ENCODE measurements at regions not wholly inside any gene's neighbourhood (a gene's known extent, or its start where the extent isn't known, plus 50 kb on each side); places are given as distances from the start of the nearest gene placed in this dataset.

- in situ Hi-C loops (cut with MboI; ENCODE audit: low sequenced_read_pairs in 4 of 4): no loop called here
- DNase-seq: no peak
- intact Hi-C loops (cut with DNase I; ENCODE audit: low total_unique reads): loop anchor here (10.0 kb wide), 2 partner anchors 615 to 765 kb away; partner anchors contain the start of gene TBL1XR1
- no peaks in the 10 kb centered on the region for H3K36me3 ChIP-seq
- H3K4me1 ChIP-seq: peaks cover 2 to 23% of the 10 kb centered on the region in 2 donors
- H3K27ac ChIP-seq: peak overlapping the region in 2 of 4 donors; percentile 24 to 41
- no peak overlapping the region for H3K4me3 ChIP-seq
- ATAC-seq: peak; percentile 71 to 77
- TF ChIP-seq POLR2A (IDR thresholded peaks at IDR 0.05): no peak
- no peak for TF ChIP-seq CTCF (IDR thresholded peaks at IDR 0.05 in 4 of 5, conservative IDR thresholded peaks at IDR 0.05 in 1 of 5)
- H3K27me3 ChIP-seq: no peaks in the 10 kb centered on the region
- H3K9me3 ChIP-seq: no peaks in the 10 kb centered on the region
Observed at GRCh38 chr3:177810162-177810623, 612.9 kb upstream of the TBL1XR1 start.

DNA sequence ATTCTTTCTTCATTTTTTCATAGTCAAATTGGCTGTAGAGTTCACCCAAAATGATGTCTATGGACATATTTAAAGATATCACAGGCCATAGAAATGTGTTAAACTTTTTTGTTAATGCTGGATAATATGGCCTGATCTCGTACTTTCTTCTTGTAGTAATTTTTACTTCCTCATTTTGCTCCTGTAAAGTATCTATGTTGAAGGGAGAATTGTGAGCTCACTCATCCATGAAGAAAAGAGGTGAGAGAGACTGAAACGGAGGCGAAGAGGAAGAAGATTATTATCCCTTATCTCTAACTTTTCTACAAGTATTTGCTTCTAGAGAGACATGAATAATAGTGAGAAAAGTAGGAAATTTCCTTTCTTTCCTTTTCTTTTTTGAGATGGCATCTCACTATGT, 613.8 kb upstream of the TBL1XR1 start:
- peak overlapping the region in 2 of 4 donors; percentile 20 to 41 for H3K27ac ChIP-seq
- intact Hi-C loops (cut with DNase I; ENCODE audit: low total_unique reads): loop anchor here (10.0 kb wide), 2 partner anchors 616 to 766 kb away; partner anchors contain the start of gene TBL1XR1
- in situ Hi-C loops (cut with MboI; ENCODE audit: low sequenced_read_pairs in 4 of 4): no loop called here
- no peak for DNase-seq
- no peaks in the 10 kb centered on the region for H3K9me3 ChIP-seq
- H3K36me3 ChIP-seq: no peaks in the 10 kb centered on the region
- ATAC-seq: no peak
- H3K27me3 ChIP-seq: no peaks in the 10 kb centered on the region
- H3K4me1 ChIP-seq: peaks cover 3 to 27% of the 10 kb centered on the region in 2 donors
- TF ChIP-seq CTCF (IDR thresholded peaks at IDR 0.05 in 4 of 5, conservative IDR thresholded peaks at IDR 0.05 in 1 of 5): no peak
- no peak for TF ChIP-seq POLR2A (IDR thresholded peaks at IDR 0.05)
- no peak overlapping the region for H3K4me3 ChIP-seq

- TF ChIP-seq POLR2A (IDR thresholded peaks at IDR 0.05) (no peak), CTCF (IDR thresholded peaks at IDR 0.05 in 4 of 5, conservative IDR thresholded peaks at IDR 0.05 in 1 of 5) (no peak)
- Histone ChIP-seq H3K4me3 (no peak overlapping the region), H3K27me3 (no peaks in the 10 kb centered on the region), H3K27ac (no peak overlapping the region), H3K36me3 (no peaks in the 10 kb centered on the region), H3K4me1 (peaks cover 10 to 34% of the 10 kb centered on the region in 2 donors), H3K9me3 (no peaks in the 10 kb centered on the region)
- intact Hi-C loops (cut with DNase I; ENCODE audit: low total_unique reads) (loop anchor here (10.0 kb wide), 2 partner anchors 617 to 767 kb away; partner anchors contain the start of gene TBL1XR1), in situ Hi-C loops (cut with MboI; ENCODE audit: low sequenced_read_pairs in 4 of 4) (no loop called here)
- no peak for DNase-seq
- no peak for ATAC-seq
Observed at GRCh38 chr3:177811835-177812234, 614.6 kb upstream of the TBL1XR1 start.

GRCh38 chr3:177812492-177812891, 615.2 kb upstream of the TBL1XR1 start:
- in situ Hi-C loops (cut with MboI; ENCODE audit: low sequenced_read_pairs in 4 of 4): no loop called here
- Histone ChIP-seq H3K36me3 (no peaks in the 10 kb centered on the region), H3K27ac (peak overlapping the region; percentile 17 to 47 (median 30)), H3K9me3 (no peaks in the 10 kb centered on the region), H3K4me1 (peaks cover 13 to 41% of the 10 kb centered on the region in 2 donors), H3K27me3 (no peaks in the 10 kb centered on the region), H3K4me3 (no peak overlapping the region)
- ATAC-seq: no peak
- intact Hi-C loops (cut with DNase I; ENCODE audit: low total_unique reads): loop anchor here (10.0 kb wide), 2 partner anchors 618 to 768 kb away; partner anchors contain the start of gene TBL1XR1
- no peak for DNase-seq
- TF ChIP-seq CTCF (IDR thresholded peaks at IDR 0.05 in 4 of 5, conservative IDR thresholded peaks at IDR 0.05 in 1 of 5) (no peak), POLR2A (IDR thresholded peaks at IDR 0.05) (no peak)
